CD14-positive monocyte (primary cell): ENCODE measurements at regions not wholly inside any gene's neighbourhood (a gene's known extent, or its start where the extent isn't known, plus 50 kb on each side); places are given as distances from the start of the nearest gene placed in this dataset.

Source experiments
- DNase-seq, 3 donors: peaks; one replicate each; pipeline ENCODE4 v3.0.0-alpha.2; 2011 to 2022
- H2AFZ ChIP-seq: 2 replicates; pipeline ENCODE4 v1.6.0; 2012; ENCODE audit warnings: mild to moderate bottlenecking, low read depth, low read length, inconsistent platforms; ENCODE audit not compliant: insufficient read depth, poor library complexity, severe bottlenecking
- H3K27ac ChIP-seq, 2 donors: 1 replicate in 1 of 2; 2 replicates in 1 of 2; pipeline ENCODE4 v1.5.1; 2012 to 2013; ENCODE audit warnings: low read length in 2 of 2, control low read depth in 1 of 2, inconsistent platforms in 1 of 2, low read depth in 1 of 2, mild to moderate bottlenecking in 1 of 2
- H3K27me3 ChIP-seq, 2 donors: one replicate each; pipeline versions ENCODE4 v1.6.0 to v1.6.1; 2011 to 2013; ENCODE audit warnings: low read length in 2 of 2; ENCODE audit not compliant: control insufficient read depth in 2 of 2, insufficient read depth in 2 of 2
- H3K36me3 ChIP-seq, 2 donors: replicated peaks in 1 of 2; 1 replicate in 1 of 2; 2 replicates in 1 of 2; pipeline versions ENCODE4 v1.5.1 to v1.6.1; 2012 to 2013; ENCODE audit warnings: low read length in 2 of 2, control low read depth in 1 of 2, inconsistent platforms in 1 of 2, mild to moderate bottlenecking in 1 of 2; ENCODE audit not compliant: insufficient read depth in 2 of 2, control insufficient read depth in 1 of 2
- H3K4me1 ChIP-seq, 2 donors: 1 replicate in 1 of 2; 2 replicates in 1 of 2; pipeline versions ENCODE4 v1.5.1 to v1.6.1; 2012 to 2013; ENCODE audit warnings: low read length in 2 of 2, control low read depth in 1 of 2, inconsistent platforms in 1 of 2, mild to moderate bottlenecking in 1 of 2, moderate library complexity in 1 of 2; ENCODE audit not compliant: insufficient read depth in 2 of 2, control insufficient read depth in 1 of 2
- H3K4me2 ChIP-seq: replicated peaks from 2 replicates; pipeline ENCODE3; 2012; ENCODE audit warnings: low read length, moderate library complexity, mild to moderate bottlenecking; ENCODE audit not compliant: poor library complexity, severe bottlenecking; ENCODE audit errors: extremely low read depth
- H3K4me3 ChIP-seq, 3 experiments: fragments of 200-600 bp in 1 of 3; sonication (generic) in 1 of 3; replicated peaks in 1 of 3; 1 replicate in 2 of 3; 2 replicates in 1 of 3; pipeline ENCODE4 v1.5.1; 2011 to 2013; ENCODE audit warnings: low read length in 3 of 3, mild to moderate bottlenecking in 3 of 3, control low read depth in 2 of 3, low read depth in 2 of 3, inconsistent platforms in 1 of 3, moderate library complexity in 1 of 3
- H3K79me2 ChIP-seq: 2 replicates; pipeline ENCODE4 v1.6.0; 2012; ENCODE audit warnings: mild to moderate bottlenecking, control low read depth, inconsistent platforms, low read length, moderate library complexity; ENCODE audit not compliant: insufficient read depth
- H3K9ac ChIP-seq: 2 replicates; pipeline ENCODE4 v1.6.0; 2017; ENCODE audit warnings: low read length, mild to moderate bottlenecking; ENCODE audit not compliant: insufficient read depth, poor library complexity, severe bottlenecking
- H3K9me3 ChIP-seq, 2 donors: replicated peaks in 1 of 2; 1 replicate in 1 of 2; 2 replicates in 1 of 2; pipeline versions ENCODE4 v1.5.1 to v1.6.1; 2012 to 2013; ENCODE audit warnings: low read length in 2 of 2, control low read depth in 1 of 2; ENCODE audit not compliant: control insufficient read depth in 1 of 2, insufficient read depth in 1 of 2
- H4K20me1 ChIP-seq: 2 replicates; pipeline ENCODE4 v1.6.0; 2012; ENCODE audit warnings: mild to moderate bottlenecking, low read length, control low read depth, moderate library complexity; ENCODE audit not compliant: insufficient read depth
- H3K27ac Mint-ChIP-seq, 7 donors: one replicate each; pipeline ENCODE4 v1.8.0; 2020; ENCODE audit warnings: mild to moderate bottlenecking in 7 of 7, mixed read lengths in 7 of 7, moderate library complexity in 6 of 7, inconsistent platforms in 2 of 7
- H3K27me3 Mint-ChIP-seq, 3 donors: one replicate each; pipeline ENCODE4 v1.8.0; 2021 to 2022; ENCODE audit warnings: low read depth in 3 of 3, mild to moderate bottlenecking in 3 of 3, mixed read lengths in 3 of 3, moderate library complexity in 3 of 3, inconsistent platforms in 1 of 3
- H3K36me3 Mint-ChIP-seq, 2 donors: one replicate each; pipeline ENCODE4 v1.8.0; 2020; ENCODE audit warnings: mixed read lengths in 2 of 2, inconsistent platforms in 1 of 2, mild to moderate bottlenecking in 1 of 2
- H3K4me1 Mint-ChIP-seq: one replicate; pipeline ENCODE4 v1.8.0; 2020; ENCODE audit warnings: mild to moderate bottlenecking, mixed read lengths
- H3K4me3 Mint-ChIP-seq, 2 donors: one replicate each; pipeline ENCODE4 v1.8.0; 2020; ENCODE audit warnings: mild to moderate bottlenecking in 2 of 2, mixed read lengths in 2 of 2, moderate library complexity in 1 of 2
- H3K9me3 Mint-ChIP-seq, 7 donors: one replicate each; pipeline ENCODE4 v1.8.0; 2020 to 2022; ENCODE audit warnings: mixed read lengths in 7 of 7, mild to moderate bottlenecking in 6 of 7, moderate library complexity in 6 of 7, inconsistent platforms in 2 of 7
- WGBS: methylation state at CpG from one replicate; pipeline ENCODE4 v1.1.5; 2013; ENCODE audit warnings: missing lambda C conversion rate; ENCODE audit not compliant: insufficient coverage; 5-methylcytosine and 5-hydroxymethylcytosine counted together
- intact Hi-C, 2 donors: fragments of 100-400 bp; cut with micrococcal nuclease; formaldehyde crosslinking; loops; one replicate each; pipeline versions ENCODE4 v1.15.0 to v1.15.1; 2023
- TF ChIP-seq, protein P1 (sequence below): fragments of 200-600 bp; IDR thresholded peaks from one replicate; pipeline ENCODE4 v1.8.0; 2022; ENCODE audit warnings: antibody characterized with exemption, mild to moderate bottlenecking

DNA sequence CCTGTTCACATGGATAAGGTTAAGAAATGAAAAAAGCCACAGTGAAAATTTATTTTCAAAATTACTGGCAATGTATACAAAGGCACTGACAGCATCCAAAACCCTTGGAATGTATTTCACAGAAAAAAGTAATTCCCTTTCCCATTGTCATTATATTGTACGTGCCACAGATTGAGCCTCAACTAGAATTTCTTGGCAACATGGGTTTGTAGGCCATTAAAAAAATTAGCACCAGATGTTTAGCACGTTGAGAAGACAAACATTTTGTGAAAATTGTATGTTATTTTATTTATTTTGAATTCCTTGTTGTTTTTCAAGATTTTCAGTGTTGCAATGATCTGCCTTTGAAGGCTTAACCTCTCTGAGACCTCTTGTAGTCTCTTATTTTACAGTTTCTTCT lies 76.3 kb upstream of the EPHB3 start:
- peaks cover 1 to 6% of the 10 kb centered on the region in 2 donors for H3K4me1 ChIP-seq
- no peaks in the 10 kb centered on the region for H3K27me3 ChIP-seq
- no peak overlapping the region for H3K27ac Mint-ChIP-seq
- H3K4me1 Mint-ChIP-seq, result peaks cover 4% of the 10 kb centered on the region
- H3K27ac ChIP-seq, result no peak overlapping the region
- H3K27me3 Mint-ChIP-seq, result peaks cover 0 to 4% (median 1%) of the 10 kb centered on the region in 3 donors
- H3K9ac ChIP-seq, result no peak overlapping the region
- no peaks in the 10 kb centered on the region for H3K9me3 ChIP-seq
- H3K9me3 Mint-ChIP-seq, result peaks cover 0 to 3% (median 0%) of the 10 kb centered on the region in 7 donors
- H3K79me2 ChIP-seq, result no peaks in the 10 kb centered on the region
- H4K20me1 ChIP-seq, result no peaks in the 10 kb centered on the region
- no peak overlapping the region for H3K4me2 ChIP-seq
- H3K36me3 ChIP-seq, result no peaks in the 10 kb centered on the region
- no peaks in the 10 kb centered on the region for H3K36me3 Mint-ChIP-seq
- TF ChIP-seq, protein P1, sequence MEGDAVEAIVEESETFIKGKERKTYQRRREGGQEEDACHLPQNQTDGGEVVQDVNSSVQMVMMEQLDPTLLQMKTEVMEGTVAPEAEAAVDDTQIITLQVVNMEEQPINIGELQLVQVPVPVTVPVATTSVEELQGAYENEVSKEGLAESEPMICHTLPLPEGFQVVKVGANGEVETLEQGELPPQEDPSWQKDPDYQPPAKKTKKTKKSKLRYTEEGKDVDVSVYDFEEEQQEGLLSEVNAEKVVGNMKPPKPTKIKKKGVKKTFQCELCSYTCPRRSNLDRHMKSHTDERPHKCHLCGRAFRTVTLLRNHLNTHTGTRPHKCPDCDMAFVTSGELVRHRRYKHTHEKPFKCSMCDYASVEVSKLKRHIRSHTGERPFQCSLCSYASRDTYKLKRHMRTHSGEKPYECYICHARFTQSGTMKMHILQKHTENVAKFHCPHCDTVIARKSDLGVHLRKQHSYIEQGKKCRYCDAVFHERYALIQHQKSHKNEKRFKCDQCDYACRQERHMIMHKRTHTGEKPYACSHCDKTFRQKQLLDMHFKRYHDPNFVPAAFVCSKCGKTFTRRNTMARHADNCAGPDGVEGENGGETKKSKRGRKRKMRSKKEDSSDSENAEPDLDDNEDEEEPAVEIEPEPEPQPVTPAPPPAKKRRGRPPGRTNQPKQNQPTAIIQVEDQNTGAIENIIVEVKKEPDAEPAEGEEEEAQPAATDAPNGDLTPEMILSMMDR, result no peak
- DNase-seq, result no peak
- no peak overlapping the region for H2AFZ ChIP-seq
- H3K4me3 ChIP-seq, result no peak overlapping the region
- no CpG with 5 or more reads among the region's 2 CpGs for WGBS
- H3K4me3 Mint-ChIP-seq, result no peak overlapping the region
- intact Hi-C loops, result no loop called here

DNA sequence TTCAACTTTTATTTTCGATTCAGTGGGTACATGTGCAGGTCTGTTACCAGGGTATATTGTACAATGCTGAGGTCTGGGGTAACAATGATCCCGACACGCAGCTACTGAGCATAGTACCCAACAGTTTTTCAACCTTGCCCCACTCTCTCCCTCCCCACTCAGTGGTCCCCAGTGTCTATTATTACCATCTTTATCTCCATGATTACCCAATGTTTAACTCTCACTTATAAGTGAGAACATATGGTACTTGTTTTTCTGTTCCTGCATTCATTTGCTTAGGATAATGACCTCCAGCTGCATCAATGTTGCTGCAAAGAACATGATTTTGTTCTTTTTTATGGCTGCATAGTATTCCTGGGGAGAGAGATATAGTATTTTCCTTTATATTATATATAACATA lies 75.7 kb upstream of the EPHB3 start:
- Histone ChIP-seq H2AFZ (no peak overlapping the region), H4K20me1 (no peaks in the 10 kb centered on the region), H3K4me1 (peaks cover under 1% of the 10 kb centered on the region in 2 donors), H3K9me3 (no peaks in the 10 kb centered on the region), H3K9ac (no peak overlapping the region), H3K36me3 (no peaks in the 10 kb centered on the region), H3K79me2 (no peaks in the 10 kb centered on the region), H3K4me3 (no peak overlapping the region), H3K27me3 (no peaks in the 10 kb centered on the region), H3K4me2 (no peak overlapping the region), H3K27ac (no peak overlapping the region)
- TF ChIP-seq, protein P1, result no peak
- H3K36me3 Mint-ChIP-seq, result no peaks in the 10 kb centered on the region
- intact Hi-C loops, result no loop called here
- DNase-seq, result no peak
- WGBS, result no CpG with 5 or more reads among the region's 3 CpGs
- no peak overlapping the region for H3K4me3 Mint-ChIP-seq
- no peak overlapping the region for H3K27ac Mint-ChIP-seq
- peaks cover 0 to 2% (median 1%) of the 10 kb centered on the region in 3 donors for H3K27me3 Mint-ChIP-seq
- H3K9me3 Mint-ChIP-seq, result peaks cover 0 to 3% (median 0%) of the 10 kb centered on the region in 7 donors
- peaks cover 2% of the 10 kb centered on the region for H3K4me1 Mint-ChIP-seq
